ENCODE measurements at regions not wholly inside any gene's neighbourhood (a gene's known extent, or its start where the extent isn't known, plus 50 kb on each side); places are given as distances from the start of the nearest gene placed in this dataset.

DNA sequence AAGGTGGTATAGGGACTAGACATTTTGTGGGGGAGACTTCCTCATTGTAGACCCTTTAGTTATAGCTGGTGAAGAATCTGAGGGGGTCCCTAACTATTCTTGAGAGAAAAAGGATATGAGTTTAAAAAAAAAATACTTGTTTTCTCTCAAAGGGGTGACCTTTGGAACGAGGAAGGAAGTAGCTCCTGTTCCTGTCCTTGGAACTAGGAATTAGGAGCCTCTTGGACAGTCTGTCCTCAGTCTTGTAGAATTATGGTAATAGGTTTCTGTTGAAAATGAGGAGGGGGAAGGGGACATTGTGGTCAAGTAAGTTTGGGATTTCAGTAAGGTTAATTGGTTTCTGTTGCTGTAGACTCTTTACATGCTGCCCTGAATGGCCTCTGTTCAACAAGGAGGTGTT is 56.5 kb downstream of the PLEKHG1 start:
- TF ChIP-seq, protein P1, sequence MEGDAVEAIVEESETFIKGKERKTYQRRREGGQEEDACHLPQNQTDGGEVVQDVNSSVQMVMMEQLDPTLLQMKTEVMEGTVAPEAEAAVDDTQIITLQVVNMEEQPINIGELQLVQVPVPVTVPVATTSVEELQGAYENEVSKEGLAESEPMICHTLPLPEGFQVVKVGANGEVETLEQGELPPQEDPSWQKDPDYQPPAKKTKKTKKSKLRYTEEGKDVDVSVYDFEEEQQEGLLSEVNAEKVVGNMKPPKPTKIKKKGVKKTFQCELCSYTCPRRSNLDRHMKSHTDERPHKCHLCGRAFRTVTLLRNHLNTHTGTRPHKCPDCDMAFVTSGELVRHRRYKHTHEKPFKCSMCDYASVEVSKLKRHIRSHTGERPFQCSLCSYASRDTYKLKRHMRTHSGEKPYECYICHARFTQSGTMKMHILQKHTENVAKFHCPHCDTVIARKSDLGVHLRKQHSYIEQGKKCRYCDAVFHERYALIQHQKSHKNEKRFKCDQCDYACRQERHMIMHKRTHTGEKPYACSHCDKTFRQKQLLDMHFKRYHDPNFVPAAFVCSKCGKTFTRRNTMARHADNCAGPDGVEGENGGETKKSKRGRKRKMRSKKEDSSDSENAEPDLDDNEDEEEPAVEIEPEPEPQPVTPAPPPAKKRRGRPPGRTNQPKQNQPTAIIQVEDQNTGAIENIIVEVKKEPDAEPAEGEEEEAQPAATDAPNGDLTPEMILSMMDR (IDR thresholded peaks at IDR 0.05): no peak
- TF ChIP-seq POLR2A (IDR thresholded peaks at IDR 0.05): no peak
